ENCODE measurements at regions not wholly inside any gene's neighbourhood (a gene's known extent, or its start where the extent isn't known, plus 50 kb on each side); places are given as distances from the start of the nearest gene placed in this dataset.

DNA sequence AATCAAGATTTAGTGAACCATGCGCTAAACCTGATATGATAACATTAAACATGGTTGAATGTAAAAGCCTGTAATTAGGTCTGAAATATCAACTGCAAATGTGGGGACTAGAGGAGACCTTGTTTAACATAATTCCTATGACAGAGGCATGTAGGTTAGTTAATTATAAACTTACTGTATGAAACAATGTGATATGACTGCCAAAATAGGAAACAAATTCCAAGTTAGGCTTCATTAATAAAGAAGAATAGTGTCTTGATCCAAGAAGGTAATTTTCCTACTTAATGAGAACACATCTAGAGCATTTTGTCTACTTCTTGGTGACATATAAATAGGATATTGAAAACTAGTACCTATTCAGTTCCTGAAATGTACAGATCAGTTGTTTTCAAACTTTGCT lies 136.2 kb upstream of the TARS1 start (continued):
- TF ChIP-seq, protein P1, sequence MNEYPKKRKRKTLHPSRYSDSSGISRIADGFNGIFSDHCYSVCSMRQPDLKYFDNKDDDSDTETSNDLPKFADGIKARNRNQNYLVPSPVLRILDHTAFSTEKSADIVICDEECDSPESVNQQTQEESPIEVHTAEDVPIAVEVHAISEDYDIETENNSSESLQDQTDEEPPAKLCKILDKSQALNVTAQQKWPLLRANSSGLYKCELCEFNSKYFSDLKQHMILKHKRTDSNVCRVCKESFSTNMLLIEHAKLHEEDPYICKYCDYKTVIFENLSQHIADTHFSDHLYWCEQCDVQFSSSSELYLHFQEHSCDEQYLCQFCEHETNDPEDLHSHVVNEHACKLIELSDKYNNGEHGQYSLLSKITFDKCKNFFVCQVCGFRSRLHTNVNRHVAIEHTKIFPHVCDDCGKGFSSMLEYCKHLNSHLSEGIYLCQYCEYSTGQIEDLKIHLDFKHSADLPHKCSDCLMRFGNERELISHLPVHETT (CRISPR knock-in tag; conservative IDR thresholded peaks at IDR 0.05), result no peak
- TF ChIP-seq NONO (IDR thresholded peaks at IDR 0.05) (no peak), NONO (CRISPR knock-in tag; conservative IDR thresholded peaks at IDR 0.05) (no peak), ZNF577 (CRISPR knock-in tag; IDR thresholded peaks at IDR 0.05; ENCODE audit: borderline replicate concordance, low read depth) (no peak), ARNTL (CRISPR knock-in tag; IDR thresholded peaks at IDR 0.05) (no peak), SKI (IDR thresholded peaks at IDR 0.05; ENCODE audit: partially characterized antibody) (no peak), IRF2 (CRISPR knock-in tag; IDR thresholded peaks at IDR 0.05) (no peak)

DNA sequence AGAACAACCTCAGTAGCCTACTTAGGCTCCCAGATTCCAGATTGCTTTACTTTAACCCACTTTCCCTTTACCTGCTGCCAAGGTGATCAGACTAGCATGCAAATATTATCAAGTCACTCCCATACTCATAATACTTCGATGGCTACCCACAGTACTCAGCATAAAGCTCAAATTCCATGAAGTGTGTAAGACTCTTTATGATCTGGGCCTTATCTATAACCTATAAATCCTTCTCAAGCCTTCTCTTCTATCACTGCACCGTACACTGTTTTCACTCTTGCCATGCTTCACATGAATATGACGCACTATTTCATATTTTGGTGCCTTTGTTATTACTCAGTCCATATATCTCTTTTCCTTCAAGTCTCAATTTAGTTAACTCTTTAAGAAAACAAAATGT lies 135.2 kb upstream of the TARS1 start:
- no peaks in the 10 kb centered on the region for H3K27me3 ChIP-seq (ENCODE audit: control insufficient read depth in 1 of 2, insufficient read depth in 2 of 2, low read length in 2 of 2)
- ChIA-PET CTCF (ENCODE audit: low intra/inter-chr PET ratio, low total read pairs) (no interaction called here), POLR2A (no interaction called here)
- H3K9me3 ChIP-seq (ENCODE audit: low read length), result no peaks in the 10 kb centered on the region
- in situ Hi-C loops (cut with HindIII; ENCODE audit: extremely low pct_ligation_motif_present, low pct_unique_long_range_greater_than_20kb) (no loop called here), intact Hi-C loops (cut with micrococcal nuclease; ENCODE audit: unreplicated experiment) (no loop called here)
- WGBS (ENCODE audit: low lambda C conversion rate), result 48% methylated on average over 3 of the region's 3 CpGs
- H3K4me2 ChIP-seq (ENCODE audit: low read depth, low read length), result no peak overlapping the region
- H2AFZ ChIP-seq (ENCODE audit: low read length), result no peak overlapping the region
- no peak overlapping the region for H3K4me3 ChIP-seq (replicated peaks in 1 of 3; ENCODE audit: insufficient read depth in 1 of 3, low read depth in 2 of 3, low read length in 3 of 3)
- H3K4me1 ChIP-seq (ENCODE audit: insufficient read depth, low read length), result peaks cover 33% of the 10 kb centered on the region
- DNase-seq (ENCODE audit: low spot score) (no peak), ATAC-seq (no peak), FAIRE-seq (no peak)
- no peak overlapping the region for H3K27ac ChIP-seq (ENCODE audit: extremely low read length, insufficient read depth, low read length)
- BruUV-seq (replicated peaks), result no TSS peak
- H3K36me3 ChIP-seq (replicated peaks in 1 of 2; ENCODE audit: control insufficient read depth in 1 of 2, insufficient read depth in 2 of 2, low read length in 2 of 2), result no peaks in the 10 kb centered on the region
- no peaks in the 10 kb centered on the region for H4K20me1 ChIP-seq (ENCODE audit: insufficient read depth, low read length)
- H3K79me2 ChIP-seq (ENCODE audit: insufficient read depth, low read length), result no peaks in the 10 kb centered on the region
- no peak overlapping the region for H3K9ac ChIP-seq (ENCODE audit: insufficient read depth, low read depth, low read length)
- no peak for TF ChIP-seq EED (CRISPR knock-in tag; IDR thresholded peaks at IDR 0.05)
- TF ChIP-seq, protein P2, sequence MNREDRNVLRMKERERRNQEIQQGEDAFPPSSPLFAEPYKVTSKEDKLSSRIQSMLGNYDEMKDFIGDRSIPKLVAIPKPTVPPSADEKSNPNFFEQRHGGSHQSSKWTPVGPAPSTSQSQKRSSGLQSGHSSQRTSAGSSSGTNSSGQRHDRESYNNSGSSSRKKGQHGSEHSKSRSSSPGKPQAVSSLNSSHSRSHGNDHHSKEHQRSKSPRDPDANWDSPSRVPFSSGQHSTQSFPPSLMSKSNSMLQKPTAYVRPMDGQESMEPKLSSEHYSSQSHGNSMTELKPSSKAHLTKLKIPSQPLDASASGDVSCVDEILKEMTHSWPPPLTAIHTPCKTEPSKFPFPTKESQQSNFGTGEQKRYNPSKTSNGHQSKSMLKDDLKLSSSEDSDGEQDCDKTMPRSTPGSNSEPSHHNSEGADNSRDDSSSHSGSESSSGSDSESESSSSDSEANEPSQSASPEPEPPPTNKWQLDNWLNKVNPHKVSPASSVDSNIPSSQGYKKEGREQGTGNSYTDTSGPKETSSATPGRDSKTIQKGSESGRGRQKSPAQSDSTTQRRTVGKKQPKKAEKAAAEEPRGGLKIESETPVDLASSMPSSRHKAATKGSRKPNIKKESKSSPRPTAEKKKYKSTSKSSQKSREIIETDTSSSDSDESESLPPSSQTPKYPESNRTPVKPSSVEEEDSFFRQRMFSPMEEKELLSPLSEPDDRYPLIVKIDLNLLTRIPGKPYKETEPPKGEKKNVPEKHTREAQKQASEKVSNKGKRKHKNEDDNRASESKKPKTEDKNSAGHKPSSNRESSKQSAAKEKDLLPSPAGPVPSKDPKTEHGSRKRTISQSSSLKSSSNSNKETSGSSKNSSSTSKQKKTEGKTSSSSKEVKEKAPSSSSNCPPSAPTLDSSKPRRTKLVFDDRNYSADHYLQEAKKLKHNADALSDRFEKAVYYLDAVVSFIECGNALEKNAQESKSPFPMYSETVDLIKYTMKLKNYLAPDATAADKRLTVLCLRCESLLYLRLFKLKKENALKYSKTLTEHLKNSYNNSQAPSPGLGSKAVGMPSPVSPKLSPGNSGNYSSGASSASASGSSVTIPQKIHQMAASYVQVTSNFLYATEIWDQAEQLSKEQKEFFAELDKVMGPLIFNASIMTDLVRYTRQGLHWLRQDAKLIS (CRISPR knock-in tag; IDR thresholded peaks at IDR 0.05), result no peak
- no peak for TF ChIP-seq CC2D1A (CRISPR knock-in tag; IDR thresholded peaks at IDR 0.05)
- TF ChIP-seq, protein P3, sequence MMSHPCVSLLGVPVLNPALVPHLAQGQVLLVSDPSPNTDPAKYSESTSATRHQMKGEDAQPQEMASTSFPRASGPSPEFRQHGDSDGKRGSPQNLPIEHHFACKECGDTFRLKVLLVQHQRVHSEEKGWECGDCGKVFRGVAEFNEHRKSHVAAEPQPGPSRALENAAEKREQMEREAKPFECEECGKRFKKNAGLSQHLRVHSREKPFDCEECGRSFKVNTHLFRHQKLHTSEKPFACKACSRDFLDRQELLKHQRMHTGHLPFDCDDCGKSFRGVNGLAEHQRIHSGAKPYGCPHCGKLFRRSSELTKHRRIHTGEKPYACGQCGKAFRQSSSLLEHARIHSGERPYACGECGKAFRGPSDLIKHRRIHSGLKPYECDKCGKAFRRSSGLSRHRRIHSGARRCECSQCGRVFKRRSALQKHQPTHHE (CRISPR knock-in tag; IDR thresholded peaks at IDR 0.05; ENCODE audit: borderline replicate concordance), result no peak
- TF ChIP-seq ZNF766 (CRISPR knock-in tag; IDR thresholded peaks at IDR 0.05; ENCODE audit: borderline replicate concordance), result no peak
- TF ChIP-seq, protein P4, sequence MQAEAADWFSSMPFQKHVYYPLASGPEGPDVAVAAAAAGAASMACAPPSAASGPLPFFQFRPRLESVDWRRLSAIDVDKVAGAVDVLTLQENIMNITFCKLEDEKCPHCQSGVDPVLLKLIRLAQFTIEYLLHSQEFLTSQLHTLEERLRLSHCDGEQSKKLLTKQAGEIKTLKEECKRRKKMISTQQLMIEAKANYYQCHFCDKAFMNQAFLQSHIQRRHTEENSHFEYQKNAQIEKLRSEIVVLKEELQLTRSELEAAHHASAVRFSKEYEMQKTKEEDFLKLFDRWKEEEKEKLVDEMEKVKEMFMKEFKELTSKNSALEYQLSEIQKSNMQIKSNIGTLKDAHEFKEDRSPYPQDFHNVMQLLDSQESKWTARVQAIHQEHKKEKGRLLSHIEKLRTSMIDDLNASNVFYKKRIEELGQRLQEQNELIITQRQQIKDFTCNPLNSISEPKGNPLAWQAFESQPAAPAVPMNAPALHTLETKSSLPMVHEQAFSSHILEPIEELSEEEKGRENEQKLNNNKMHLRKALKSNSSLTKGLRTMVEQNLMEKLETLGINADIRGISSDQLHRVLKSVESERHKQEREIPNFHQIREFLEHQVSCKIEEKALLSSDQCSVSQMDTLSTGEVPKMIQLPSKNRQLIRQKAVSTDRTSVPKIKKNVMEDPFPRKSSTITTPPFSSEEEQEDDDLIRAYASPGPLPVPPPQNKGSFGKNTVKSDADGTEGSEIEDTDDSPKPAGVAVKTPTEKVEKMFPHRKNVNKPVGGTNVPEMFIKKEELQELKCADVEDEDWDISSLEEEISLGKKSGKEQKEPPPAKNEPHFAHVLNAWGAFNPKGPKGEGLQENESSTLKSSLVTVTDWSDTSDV (CRISPR knock-in tag; IDR thresholded peaks at IDR 0.05), result no peak
